ENCODE measurements at regions not wholly inside any gene's neighbourhood (a gene's known extent, or its start where the extent isn't known, plus 50 kb on each side); places are given as distances from the start of the nearest gene placed in this dataset.
"Not testable (repeated sequence)": the region's sequence is repeated elsewhere in the genome, so short reads cannot be mapped to it uniquely, and the experiment has no call there.

GRCh38 chr20:19879874-19880255, 121.8 kb downstream of the RIN2 start:
- TF ChIP-seq EZH2 (IDR thresholded peaks at IDR 0.05); POLR2AphosphoS5 (IDR thresholded peaks at IDR 0.05; ENCODE audit: borderline replicate concordance, low read depth, low read length); FOXP2 (optimal IDR thresholded peaks at IDR 0.05; ENCODE audit: control extremely low read depth, extremely low read length, insufficient read depth): not testable (repeated sequence)
